ENCODE measurements at regions not wholly inside any gene's neighbourhood (a gene's known extent, or its start where the extent isn't known, plus 50 kb on each side); places are given as distances from the start of the nearest gene placed in this dataset.

DNA sequence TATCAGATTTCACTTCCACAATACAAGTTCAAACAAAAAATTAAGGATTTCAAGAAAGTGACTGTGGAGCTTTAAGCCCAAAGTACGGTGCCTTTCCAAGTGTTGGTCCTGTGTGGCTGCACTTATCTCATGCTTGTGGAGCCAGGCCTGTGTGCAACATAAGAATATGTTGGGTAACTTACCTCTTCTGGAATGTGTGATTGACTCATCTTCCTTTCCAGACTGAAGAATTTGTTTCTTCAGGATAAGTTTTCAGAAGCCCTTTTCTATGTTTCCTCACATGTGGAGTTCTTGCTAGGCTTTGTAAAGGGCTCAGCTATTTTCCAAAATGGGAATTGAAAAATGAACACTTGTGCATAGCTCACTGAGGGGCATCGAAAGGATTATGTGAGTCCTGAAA is 485.1 kb upstream of the PAPPA start:
- TF ChIP-seq, protein P1, sequence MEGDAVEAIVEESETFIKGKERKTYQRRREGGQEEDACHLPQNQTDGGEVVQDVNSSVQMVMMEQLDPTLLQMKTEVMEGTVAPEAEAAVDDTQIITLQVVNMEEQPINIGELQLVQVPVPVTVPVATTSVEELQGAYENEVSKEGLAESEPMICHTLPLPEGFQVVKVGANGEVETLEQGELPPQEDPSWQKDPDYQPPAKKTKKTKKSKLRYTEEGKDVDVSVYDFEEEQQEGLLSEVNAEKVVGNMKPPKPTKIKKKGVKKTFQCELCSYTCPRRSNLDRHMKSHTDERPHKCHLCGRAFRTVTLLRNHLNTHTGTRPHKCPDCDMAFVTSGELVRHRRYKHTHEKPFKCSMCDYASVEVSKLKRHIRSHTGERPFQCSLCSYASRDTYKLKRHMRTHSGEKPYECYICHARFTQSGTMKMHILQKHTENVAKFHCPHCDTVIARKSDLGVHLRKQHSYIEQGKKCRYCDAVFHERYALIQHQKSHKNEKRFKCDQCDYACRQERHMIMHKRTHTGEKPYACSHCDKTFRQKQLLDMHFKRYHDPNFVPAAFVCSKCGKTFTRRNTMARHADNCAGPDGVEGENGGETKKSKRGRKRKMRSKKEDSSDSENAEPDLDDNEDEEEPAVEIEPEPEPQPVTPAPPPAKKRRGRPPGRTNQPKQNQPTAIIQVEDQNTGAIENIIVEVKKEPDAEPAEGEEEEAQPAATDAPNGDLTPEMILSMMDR (IDR thresholded peaks at IDR 0.05; ENCODE audit: low read depth, low read length), result no peak
- TF ChIP-seq EZH2phosphoT487 (IDR thresholded peaks at IDR 0.05; ENCODE audit: low read depth), result no peak

Measured in OCI-LY3 (cell line).